Aorta (tissue), 5 donors: ENCODE measurements at regions not wholly inside any gene's neighbourhood (a gene's known extent, or its start where the extent isn't known, plus 50 kb on each side); places are given as distances from the start of the nearest gene placed in this dataset.

Source experiments
- ATAC-seq: fragments of 200-7000 bp; cut with Tn5 transposase; one replicate; pipeline ENCODE4 v1.9.1; 2022; ENCODE audit warnings: moderate library complexity; ENCODE audit not compliant: low FRiP score
- DNase-seq, 2 donors: peaks; one replicate each; pipeline ENCODE4 v3.0.0-alpha.2; 2020
- H3K27ac ChIP-seq, 2 donors: one replicate each; pipeline ENCODE4 v1.5.1; 2013; ENCODE audit warnings: low read length in 2 of 2, mild to moderate bottlenecking in 2 of 2, moderate library complexity in 2 of 2, control low read depth in 1 of 2, inconsistent platforms in 1 of 2, low read depth in 1 of 2
- H3K27me3 ChIP-seq, 2 donors: one replicate each; pipeline ENCODE4 v1.6.1; 2013; ENCODE audit warnings: control low read depth in 1 of 2, low read length in 1 of 2, mild to moderate bottlenecking in 1 of 2, moderate library complexity in 1 of 2; ENCODE audit not compliant: insufficient read depth in 2 of 2, control insufficient read depth in 1 of 2
- H3K36me3 ChIP-seq, 2 donors: one replicate each; pipeline ENCODE4 v1.6.1; 2013; ENCODE audit warnings: control low read depth in 1 of 2, low read length in 1 of 2, mild to moderate bottlenecking in 1 of 2; ENCODE audit not compliant: insufficient read depth in 2 of 2, control insufficient read depth in 1 of 2
- H3K4me1 ChIP-seq, 2 donors: one replicate each; pipeline ENCODE4 v1.6.1; 2013; ENCODE audit warnings: low read length in 2 of 2, control low read depth in 1 of 2, mild to moderate bottlenecking in 1 of 2, moderate library complexity in 1 of 2; ENCODE audit not compliant: insufficient read depth in 2 of 2, control insufficient read depth in 1 of 2
- H3K4me3 ChIP-seq, 2 donors: one replicate each; pipeline ENCODE4 v1.5.1; 2013; ENCODE audit warnings: low read length in 2 of 2, control low read depth in 1 of 2, mild to moderate bottlenecking in 1 of 2
- H3K9me3 ChIP-seq: one replicate; pipeline ENCODE4 v1.6.1; 2013; ENCODE audit warnings: mild to moderate bottlenecking, low read length; ENCODE audit not compliant: control insufficient read depth
- WGBS, 2 donors: extraction: QIAGEN DNeasy Blood & Tissue Kit; methylation state at CpG; one replicate each; pipeline ENCODE4 v1.1.7; 2013; 5-methylcytosine and 5-hydroxymethylcytosine counted together
- intact Hi-C, 2 donors: fragments of 100-400 bp; cut with DNase I; formaldehyde crosslinking; loops; one replicate each; pipeline versions ENCODE4 v1.14.2 to v1.15.0; 2022
- donor health status: healthy with polysubstance abuse.
- donor health status: Bipolar disorder and iron deficiency.
- donor health status: DM: no; HTN: no; CAD: no.
- donor health status: DM: no; HTN: no; CAD: no.
- donor health status: DM: yes; HTN: yes; CAD: no.

DNA sequence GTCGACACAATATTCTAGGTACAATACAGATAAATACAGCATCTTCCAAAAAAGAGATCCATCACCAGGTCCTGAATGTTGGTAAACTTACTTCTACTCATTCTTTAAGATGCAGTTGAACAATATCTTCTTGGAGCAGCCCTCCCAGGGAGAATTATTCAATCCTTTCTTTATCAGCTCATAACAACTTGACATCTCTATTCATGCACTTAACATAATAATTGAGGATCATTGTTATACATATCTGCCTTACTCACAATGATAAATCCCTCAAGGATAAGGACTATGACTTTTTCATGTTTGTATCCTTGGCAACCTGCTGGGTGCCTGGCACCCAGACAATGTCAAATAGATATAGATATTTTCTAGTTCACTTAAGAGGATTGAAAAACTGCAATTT, 219.5 kb downstream of the POU4F1 start:
- Histone ChIP-seq H3K4me3 (no peak overlapping the region), H3K36me3 (no peaks in the 10 kb centered on the region), H3K27ac (no peak overlapping the region), H3K9me3 (no peaks in the 10 kb centered on the region), H3K27me3 (no peaks in the 10 kb centered on the region), H3K4me1 (no peaks in the 10 kb centered on the region)
- intact Hi-C loops = no loop called here
- 70 to 75% methylated on average over 1 of the region's 1 CpG for WGBS, 2 donors
- DNase-seq = no peak
- no peak for ATAC-seq

DNA sequence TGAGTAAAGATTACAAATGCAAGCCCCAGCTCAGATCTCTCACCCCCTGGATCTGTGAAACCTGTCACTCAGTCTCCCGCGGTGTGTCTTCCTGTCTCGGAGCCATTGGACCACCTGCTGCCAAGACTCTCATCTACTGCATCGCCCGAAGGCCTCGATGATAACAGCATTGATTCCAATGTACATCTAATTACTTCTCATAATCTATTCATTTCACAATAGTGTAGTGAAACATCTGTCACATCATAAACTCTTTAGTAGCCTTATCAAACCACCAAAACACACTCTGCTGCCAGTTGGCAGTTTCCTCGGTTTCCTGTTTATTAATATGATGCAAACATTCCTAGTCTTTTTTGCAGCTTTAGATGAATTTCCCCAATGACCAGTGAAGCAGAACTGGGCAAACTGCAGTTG, 220.3 kb downstream of the POU4F1 start:
- 77 to 82% methylated on average over 7 of the region's 7 CpGs for WGBS, 2 donors
- intact Hi-C loops = no loop called here
- Histone ChIP-seq H3K36me3 (no peaks in the 10 kb centered on the region), H3K4me1 (no peaks in the 10 kb centered on the region), H3K27me3 (no peaks in the 10 kb centered on the region), H3K9me3 (no peaks in the 10 kb centered on the region), H3K27ac (no peak overlapping the region), H3K4me3 (no peak overlapping the region)
- ATAC-seq (no peak), DNase-seq (no peak)

DNA sequence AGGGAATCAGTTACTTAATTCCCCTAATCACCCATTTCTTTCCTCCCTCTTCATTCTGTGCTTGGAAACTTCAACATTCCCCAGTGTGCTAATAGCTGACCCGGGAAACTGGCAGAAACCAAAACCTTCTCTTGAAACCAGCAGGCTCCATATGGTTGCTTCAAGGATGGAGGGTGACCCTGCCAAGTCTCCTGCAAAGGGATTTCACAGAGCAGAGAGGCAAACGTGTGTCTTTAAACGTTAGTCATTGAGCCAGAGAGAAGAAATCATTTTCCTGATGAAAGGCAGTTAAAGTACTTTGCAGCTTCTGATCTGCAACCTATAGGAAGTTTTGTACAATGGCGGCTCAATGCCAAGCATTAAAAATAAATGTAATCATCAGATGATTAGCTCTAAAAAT, 220.9 kb downstream of the POU4F1 start:
- no peaks in the 10 kb centered on the region for H3K36me3 ChIP-seq
- DNase-seq (no peak), ATAC-seq (no peak)
- H3K4me1 ChIP-seq = no peaks in the 10 kb centered on the region
- H3K9me3 ChIP-seq = no peaks in the 10 kb centered on the region
- 46 to 48% methylated on average over 4 of the region's 4 CpGs for WGBS, 2 donors
- no peaks in the 10 kb centered on the region for H3K27me3 ChIP-seq
- H3K27ac ChIP-seq = no peak overlapping the region
- H3K4me3 ChIP-seq = no peak overlapping the region
- intact Hi-C loops = no loop called here

DNA sequence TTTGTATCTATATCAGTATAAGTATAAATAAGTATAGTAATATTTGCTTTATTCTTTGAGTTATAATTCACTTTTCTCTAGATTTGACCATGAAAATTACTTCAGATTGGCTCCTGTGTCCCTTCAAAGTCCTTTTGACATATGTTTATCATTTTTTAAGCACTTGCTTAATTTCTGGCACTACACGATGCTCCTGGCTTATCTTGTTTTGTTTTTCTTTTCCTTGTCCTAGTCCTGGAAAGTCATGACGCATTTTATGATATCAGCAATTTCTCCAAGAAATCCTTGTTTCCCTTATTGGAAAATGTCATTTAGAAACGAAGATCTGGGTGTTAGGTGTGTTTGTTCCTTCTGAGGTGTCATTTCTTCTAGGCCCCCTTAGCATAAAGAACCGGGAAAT, 226.5 kb downstream of the POU4F1 start:
- WGBS, 2 donors = 69 to 75% methylated on average over 4 of the region's 4 CpGs
- Histone ChIP-seq H3K4me3 (no peak overlapping the region), H3K36me3 (no peaks in the 10 kb centered on the region), H3K4me1 (no peaks in the 10 kb centered on the region), H3K9me3 (no peaks in the 10 kb centered on the region), H3K27me3 (no peaks in the 10 kb centered on the region), H3K27ac (no peak overlapping the region)
- DNase-seq (no peak), ATAC-seq (no peak)
- intact Hi-C loops = no loop called here

DNA sequence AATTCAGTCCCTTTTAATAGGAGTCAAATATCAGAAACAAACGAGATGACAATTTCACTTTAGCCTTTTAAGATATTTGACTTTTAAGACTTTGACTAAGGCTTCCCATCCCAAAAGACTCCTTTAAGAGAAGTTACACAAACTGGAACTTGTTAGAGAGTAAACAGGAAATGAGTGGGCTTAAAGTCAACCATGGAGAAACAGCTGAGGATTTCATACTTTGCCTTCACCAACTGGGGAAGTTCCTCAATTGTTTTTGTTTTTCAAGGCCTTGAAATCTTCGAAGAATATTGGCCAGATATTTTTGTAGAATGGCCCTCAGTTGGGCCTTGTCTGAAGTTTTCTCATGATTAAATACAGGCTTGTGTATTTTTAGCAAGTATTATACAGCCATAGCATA, 227.3 kb downstream of the POU4F1 start:
- Histone ChIP-seq H3K36me3 (no peaks in the 10 kb centered on the region), H3K27me3 (no peaks in the 10 kb centered on the region), H3K27ac (no peak overlapping the region), H3K9me3 (no peaks in the 10 kb centered on the region), H3K4me1 (no peaks in the 10 kb centered on the region), H3K4me3 (no peak overlapping the region)
- WGBS, 2 donors = 54 to 57% methylated on average over 2 of the region's 2 CpGs
- DNase-seq (no peak), ATAC-seq (no peak)
- intact Hi-C loops = no loop called here

DNA sequence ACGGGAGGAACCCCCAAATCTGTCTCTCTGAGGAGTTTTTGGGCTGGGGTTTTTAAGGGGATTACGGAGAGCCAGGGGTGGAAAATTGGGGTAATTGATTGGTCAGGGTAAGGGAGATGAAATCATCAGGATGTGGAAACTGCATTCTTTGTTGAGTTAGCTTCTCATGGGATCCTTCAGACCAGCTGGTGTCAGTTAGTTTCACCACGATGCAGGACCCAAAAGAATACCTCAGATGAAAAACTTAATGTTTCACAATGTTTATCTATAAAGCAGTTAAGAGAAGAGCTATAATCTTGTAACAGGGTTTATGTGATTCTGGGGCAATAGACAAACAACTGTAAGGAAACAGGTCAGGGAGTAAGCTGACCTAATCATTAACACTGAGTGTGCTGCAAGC, 230.8 kb downstream of the POU4F1 start:
- no peak for ATAC-seq
- no peak overlapping the region for H3K27ac ChIP-seq
- 14 to 24% methylated on average over 3 of the region's 3 CpGs for WGBS, 2 donors

DNA sequence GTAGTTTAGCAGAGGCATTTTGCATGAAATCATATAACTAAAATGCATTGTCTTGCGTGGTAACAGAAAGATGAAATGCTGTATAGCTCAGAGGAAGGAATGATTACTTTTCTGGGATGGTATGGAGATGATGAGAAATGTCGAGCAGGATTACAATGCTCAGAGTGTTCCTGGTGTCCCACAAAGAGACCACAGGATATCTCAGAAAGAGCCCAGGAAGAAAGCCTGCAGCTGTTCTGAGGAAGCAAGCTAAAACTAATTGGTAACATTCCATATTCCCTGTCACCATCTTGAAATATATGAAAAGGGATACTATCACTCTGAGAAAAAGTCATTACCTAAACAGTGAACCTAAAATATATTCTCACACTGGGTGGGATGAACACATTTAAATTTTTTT, 233.1 kb downstream of the POU4F1 start:
- intact Hi-C loops = no loop called here
- ATAC-seq (no peak), DNase-seq (no peak)
- H3K4me3 ChIP-seq = no peak overlapping the region
- no peaks in the 10 kb centered on the region for H3K4me1 ChIP-seq
- no peaks in the 10 kb centered on the region for H3K9me3 ChIP-seq
- no peak overlapping the region for H3K27ac ChIP-seq
- H3K27me3 ChIP-seq = no peaks in the 10 kb centered on the region
- H3K36me3 ChIP-seq = no peaks in the 10 kb centered on the region
- WGBS, 2 donors = 52 to 81% methylated on average over 2 of the region's 2 CpGs

More for the DNA sequence above, 230.8 kb downstream of the POU4F1 start:
- no peak for DNase-seq
- Histone ChIP-seq H3K27me3 (no peaks in the 10 kb centered on the region), H3K4me1 (no peaks in the 10 kb centered on the region), H3K9me3 (no peaks in the 10 kb centered on the region), H3K4me3 (no peak overlapping the region), H3K36me3 (no peaks in the 10 kb centered on the region)
- intact Hi-C loops = no loop called here

DNA sequence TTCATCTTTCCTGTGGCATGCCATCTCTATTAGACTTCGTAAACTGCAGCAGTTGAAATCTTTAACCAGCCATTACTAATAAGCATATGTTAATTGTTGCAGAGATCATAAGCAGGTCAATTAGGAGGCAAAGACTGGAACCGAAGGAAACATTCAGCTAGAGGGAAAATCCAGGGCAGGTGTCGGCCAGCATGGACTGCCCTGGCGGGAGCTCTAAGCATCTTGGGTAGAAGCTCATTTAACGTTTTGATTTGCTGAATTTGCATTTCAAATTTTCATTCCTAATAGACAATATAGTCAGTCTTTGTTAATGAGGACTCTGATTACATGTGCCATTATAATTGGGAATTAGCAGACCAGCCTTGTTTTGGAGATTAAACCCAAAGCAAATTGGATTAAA, 238.6 kb downstream of the POU4F1 start:
- intact Hi-C loops = no loop called here
- 63 to 76% methylated on average over 5 of the region's 5 CpGs for WGBS, 2 donors
- ATAC-seq = no peak

DNA sequence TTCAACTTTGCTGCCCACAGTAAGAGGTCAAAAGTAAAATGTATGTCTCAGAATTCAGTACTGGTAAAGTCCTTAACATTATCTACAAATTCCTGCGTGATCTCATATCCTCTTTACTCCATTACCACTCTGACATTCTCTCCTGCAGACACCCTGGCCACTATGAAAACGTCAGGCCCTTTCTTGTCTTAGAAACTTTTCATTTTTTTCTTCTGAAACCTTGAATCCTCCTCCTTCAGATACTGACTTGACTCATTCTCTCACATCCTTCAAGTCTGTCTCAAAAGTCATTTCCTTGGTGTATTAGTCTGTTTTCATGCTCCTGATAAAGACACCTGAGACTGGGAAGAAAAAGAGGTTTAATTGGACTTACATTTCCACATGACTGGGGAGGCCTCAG, 262.3 kb downstream of the POU4F1 start:
- intact Hi-C loops = no loop called here
- 46 to 54% methylated on average over 2 of the region's 2 CpGs for WGBS, 2 donors
- peaks cover 0 to 1% of the 10 kb centered on the region in 2 donors for H3K4me1 ChIP-seq

More for the DNA sequence above, 238.6 kb downstream of the POU4F1 start:
- no peak for DNase-seq
- no peaks in the 10 kb centered on the region for H3K4me1 ChIP-seq
- H3K27ac ChIP-seq = no peak overlapping the region
- H3K36me3 ChIP-seq = no peaks in the 10 kb centered on the region
- H3K9me3 ChIP-seq = no peaks in the 10 kb centered on the region
- no peak overlapping the region for H3K4me3 ChIP-seq
- H3K27me3 ChIP-seq = no peaks in the 10 kb centered on the region

More for the DNA sequence above, 262.3 kb downstream of the POU4F1 start:
- Histone ChIP-seq H3K27me3 (no peaks in the 10 kb centered on the region), H3K27ac (no peak overlapping the region), H3K36me3 (no peaks in the 10 kb centered on the region), H3K9me3 (no peaks in the 10 kb centered on the region), H3K4me3 (no peak overlapping the region)
- ATAC-seq (no peak), DNase-seq (no peak)
